ENCODE measurements at regions not wholly inside any gene's neighbourhood (a gene's known extent, or its start where the extent isn't known, plus 50 kb on each side); places are given as distances from the start of the nearest gene placed in this dataset.

DNA sequence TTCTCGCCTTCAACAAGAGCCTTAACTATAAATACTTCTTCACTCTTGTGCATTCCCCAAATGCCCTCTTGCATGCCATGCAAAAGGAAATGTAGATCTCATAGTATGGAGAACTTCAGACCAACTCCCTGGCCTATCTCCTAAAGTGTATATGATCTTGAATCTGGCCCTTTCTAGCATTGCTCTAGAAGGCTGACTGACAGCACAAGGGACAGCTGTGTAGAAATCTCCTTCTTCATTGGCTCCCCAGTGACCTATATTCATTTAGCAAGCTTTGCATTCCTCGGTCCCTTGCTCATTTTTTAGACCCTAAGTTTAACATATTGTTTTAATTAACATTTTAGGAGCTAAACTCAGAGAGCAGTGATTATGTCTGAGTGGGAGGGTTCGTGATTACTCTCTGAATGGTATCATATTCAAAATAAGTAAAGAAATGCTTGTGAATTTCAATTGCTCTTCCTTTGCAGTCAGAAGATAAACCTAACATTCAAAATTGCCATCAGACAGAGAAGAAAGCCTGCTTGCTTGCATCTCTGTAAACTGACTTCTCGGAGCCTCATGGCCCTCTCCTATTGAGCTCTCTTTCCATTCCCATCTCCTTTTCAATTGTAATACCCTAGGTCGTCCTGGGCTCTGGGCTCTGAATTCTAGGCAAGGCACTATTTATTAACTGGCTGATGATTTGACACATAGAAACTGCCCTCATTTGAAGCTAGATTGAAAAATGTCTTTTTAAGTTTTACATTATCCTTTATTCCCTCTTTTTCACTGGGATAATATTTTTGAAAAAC, 120.3 kb upstream of the PRKG2 start:
- TF ChIP-seq, protein P1, sequence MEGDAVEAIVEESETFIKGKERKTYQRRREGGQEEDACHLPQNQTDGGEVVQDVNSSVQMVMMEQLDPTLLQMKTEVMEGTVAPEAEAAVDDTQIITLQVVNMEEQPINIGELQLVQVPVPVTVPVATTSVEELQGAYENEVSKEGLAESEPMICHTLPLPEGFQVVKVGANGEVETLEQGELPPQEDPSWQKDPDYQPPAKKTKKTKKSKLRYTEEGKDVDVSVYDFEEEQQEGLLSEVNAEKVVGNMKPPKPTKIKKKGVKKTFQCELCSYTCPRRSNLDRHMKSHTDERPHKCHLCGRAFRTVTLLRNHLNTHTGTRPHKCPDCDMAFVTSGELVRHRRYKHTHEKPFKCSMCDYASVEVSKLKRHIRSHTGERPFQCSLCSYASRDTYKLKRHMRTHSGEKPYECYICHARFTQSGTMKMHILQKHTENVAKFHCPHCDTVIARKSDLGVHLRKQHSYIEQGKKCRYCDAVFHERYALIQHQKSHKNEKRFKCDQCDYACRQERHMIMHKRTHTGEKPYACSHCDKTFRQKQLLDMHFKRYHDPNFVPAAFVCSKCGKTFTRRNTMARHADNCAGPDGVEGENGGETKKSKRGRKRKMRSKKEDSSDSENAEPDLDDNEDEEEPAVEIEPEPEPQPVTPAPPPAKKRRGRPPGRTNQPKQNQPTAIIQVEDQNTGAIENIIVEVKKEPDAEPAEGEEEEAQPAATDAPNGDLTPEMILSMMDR (conservative IDR thresholded peaks at IDR 0.05) = no peak
- TF ChIP-seq ZFX (IDR thresholded peaks at IDR 0.05) = no peak

All from C4-2B (cell line).